ENCODE measurements at regions not wholly inside any gene's neighbourhood (a gene's known extent, or its start where the extent isn't known, plus 50 kb on each side); places are given as distances from the start of the nearest gene placed in this dataset.

- DNase-seq = no peak
These were observed 532.2 kb downstream of the NR2F1-AS1 start for GRCh38 chr5:93048858-93049257.

- no peak for DNase-seq
These were observed 536.0 kb downstream of the NR2F1-AS1 start for GRCh38 chr5:93044859-93045666.

- DNase-seq = no peak
These were observed 541.1 kb downstream of the NR2F1-AS1 start for GRCh38 chr5:93039888-93040287.

GRCh38 chr5:93034621-93035590 is 546.1 kb downstream of the NR2F1-AS1 start:
- no peak for DNase-seq

GRCh38 chr5:93022796-93023447 is 558.1 kb downstream of the NR2F1-AS1 start:
- no peak for DNase-seq

- no peak for DNase-seq
These were observed 558.8 kb downstream of the NR2F1-AS1 start for GRCh38 chr5:93022211-93022610.

- DNase-seq = no peak
These were observed 561.1 kb downstream of the NR2F1-AS1 start for GRCh38 chr5:93019896-93020295.

- no peak for DNase-seq
These were observed 562.6 kb downstream of the NR2F1-AS1 start for GRCh38 chr5:93018461-93018860.

- no peak for DNase-seq
These were observed 563.2 kb downstream of the NR2F1-AS1 start for GRCh38 chr5:93017849-93018248.

- no peak for DNase-seq
These were observed 563.6 kb downstream of the NR2F1-AS1 start for GRCh38 chr5:93017376-93017775.

GRCh38 chr5:93010616-93011015 is 570.4 kb downstream of the NR2F1-AS1 start:
- no peak for DNase-seq

GRCh38 chr5:93010037-93010436 is 571.0 kb downstream of the NR2F1-AS1 start:
- no peak for DNase-seq

GRCh38 chr5:93008502-93009207 is 572.4 kb downstream of the NR2F1-AS1 start:
- DNase-seq = no peak

- DNase-seq = no peak
These were observed 574.1 kb downstream of the NR2F1-AS1 start for GRCh38 chr5:93006915-93007314.

- no peak for DNase-seq
These were observed 582.6 kb downstream of the NR2F1-AS1 start for GRCh38 chr5:92998456-92998855.

GRCh38 chr5:92994392-92994791 is 586.6 kb downstream of the NR2F1-AS1 start:
- DNase-seq = no peak

- DNase-seq = no peak
These were observed 588.9 kb downstream of the NR2F1-AS1 start for GRCh38 chr5:92992073-92992472.

GRCh38 chr5:92991581-92992067 is 589.4 kb downstream of the NR2F1-AS1 start:
- no peak for DNase-seq

- no peak for DNase-seq
These were observed 590.2 kb downstream of the NR2F1-AS1 start for GRCh38 chr5:92990771-92991170.

GRCh38 chr5:92981001-92981400 is 600.0 kb downstream of the NR2F1-AS1 start:
- DNase-seq = no peak

GRCh38 chr5:92980491-92980890 is 600.5 kb downstream of the NR2F1-AS1 start:
- DNase-seq = no peak

GRCh38 chr5:92979716-92980115 is 601.3 kb downstream of the NR2F1-AS1 start:
- DNase-seq = no peak

Measured in T1000 (cell line).